ENCODE measurements at regions not wholly inside any gene's neighbourhood (a gene's known extent, or its start where the extent isn't known, plus 50 kb on each side); places are given as distances from the start of the nearest gene placed in this dataset.
A peak's percentile ranks its signal among the peaks of the same experiment; 100 is the strongest.

- no peak for DNase-seq
These were observed 169.2 kb upstream of the SLC30A5 start for GRCh38 chr5:68924481-68925145.

- DNase-seq, result no peak
These were observed 165.1 kb upstream of the SLC30A5 start for GRCh38 chr5:68928617-68929302.

GRCh38 chr5:68930139-68930538 is 163.7 kb upstream of the SLC30A5 start:
- DNase-seq, result no peak

GRCh38 chr5:68932830-68933434 is 160.9 kb upstream of the SLC30A5 start:
- no peak for DNase-seq

GRCh38 chr5:68942169-68942568 is 151.6 kb upstream of the SLC30A5 start:
- no peak for DNase-seq

GRCh38 chr5:68946728-68947127 is 147.1 kb upstream of the SLC30A5 start:
- no peak for DNase-seq

- DNase-seq, result no peak
These were observed 145.8 kb upstream of the SLC30A5 start for GRCh38 chr5:68947986-68948385.

GRCh38 chr5:68949256-68949655 is 144.6 kb upstream of the SLC30A5 start:
- DNase-seq, result no peak

- no peak for DNase-seq
These were observed 144.1 kb upstream of the SLC30A5 start for GRCh38 chr5:68949711-68950110.

- DNase-seq, result no peak
These were observed 143.7 kb upstream of the SLC30A5 start for GRCh38 chr5:68950125-68950524.

- DNase-seq, result no peak
These were observed 142.9 kb upstream of the SLC30A5 start for GRCh38 chr5:68950930-68951329.

- DNase-seq, result peak in 1 of 3 donors; percentile 43
These were observed 140.5 kb upstream of the SLC30A5 start for GRCh38 chr5:68953231-68953874.

GRCh38 chr5:68953875-68954617 is 139.8 kb upstream of the SLC30A5 start:
- peak; percentile 71 to 93 (median 83) for DNase-seq

GRCh38 chr5:68954618-68954910 is 139.2 kb upstream of the SLC30A5 start:
- no peak for DNase-seq

GRCh38 chr5:68957591-68957990 is 136.2 kb upstream of the SLC30A5 start:
- DNase-seq, result no peak

GRCh38 chr5:68958428-68958827 is 135.4 kb upstream of the SLC30A5 start:
- no peak for DNase-seq

- no peak for DNase-seq
These were observed 133.4 kb upstream of the SLC30A5 start for GRCh38 chr5:68960456-68960855.

- DNase-seq, result no peak
These were observed 132.9 kb upstream of the SLC30A5 start for GRCh38 chr5:68960961-68961360.

- no peak for DNase-seq
These were observed 132.1 kb upstream of the SLC30A5 start for GRCh38 chr5:68961762-68962161.

- peak; percentile 70 to 90 (median 80) for DNase-seq
These were observed 130.9 kb upstream of the SLC30A5 start for GRCh38 chr5:68962757-68963484.

- no peak for DNase-seq
These were observed 129.1 kb upstream of the SLC30A5 start for GRCh38 chr5:68964679-68965078.

GRCh38 chr5:68965926-68966325 is 127.9 kb upstream of the SLC30A5 start:
- no peak for DNase-seq

Measured in muscle of back (tissue), 3 donors.